Activated CD8-positive, alpha-beta memory T cell treated with anti-CD3 and anti-CD28 coated beads for 4 hours (primary cell): ENCODE measurements at regions not wholly inside any gene's neighbourhood (a gene's known extent, or its start where the extent isn't known, plus 50 kb on each side); places are given as distances from the start of the nearest gene placed in this dataset.

Source experiments
- DNase-seq, 2 donors: peaks; one replicate each; pipeline ENCODE4 v3.0.0-alpha.2; 2020; ENCODE audit warnings: low read depth in 2 of 2

DNA sequence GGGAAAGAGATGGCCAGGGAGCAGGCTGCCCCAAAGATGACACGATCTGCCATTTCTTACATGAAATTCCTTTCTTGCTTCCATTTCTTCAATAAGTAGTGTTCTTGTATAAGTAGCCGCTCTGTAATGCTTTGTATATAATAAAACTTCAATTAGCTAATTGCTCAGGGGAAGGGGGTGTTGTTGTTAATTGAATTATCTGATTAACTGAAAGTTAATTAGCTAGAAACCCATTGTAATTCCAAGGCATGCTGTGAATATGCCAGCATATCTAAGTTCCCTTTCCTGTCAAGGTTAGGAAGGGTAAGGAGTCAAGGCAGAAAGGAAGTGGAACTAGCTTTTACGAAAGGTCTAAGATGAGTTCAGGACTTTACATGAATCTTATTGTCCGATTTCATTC lies 765.9 kb downstream of the TYW1 start:
- DNase-seq: no peak

DNA sequence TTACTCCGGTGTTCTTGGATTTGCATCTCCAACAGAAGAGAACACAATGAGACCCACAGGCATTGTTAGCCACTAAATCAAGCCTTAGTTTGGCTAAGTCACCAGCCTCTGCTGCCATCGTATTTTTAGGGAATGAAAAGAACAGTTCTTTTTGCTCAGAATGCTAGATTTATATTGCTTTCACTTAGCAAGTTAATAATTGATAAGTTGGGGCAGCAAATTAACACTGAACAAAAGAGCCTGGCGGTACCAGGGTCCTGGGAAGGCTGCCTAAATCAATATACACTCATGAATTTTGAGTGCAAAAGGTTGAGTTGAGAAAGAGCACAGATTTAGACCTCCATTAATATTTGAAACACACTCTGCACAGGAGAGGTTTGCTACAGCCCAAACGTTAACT lies 767.7 kb downstream of the TYW1 start:
- DNase-seq: no peak

DNA sequence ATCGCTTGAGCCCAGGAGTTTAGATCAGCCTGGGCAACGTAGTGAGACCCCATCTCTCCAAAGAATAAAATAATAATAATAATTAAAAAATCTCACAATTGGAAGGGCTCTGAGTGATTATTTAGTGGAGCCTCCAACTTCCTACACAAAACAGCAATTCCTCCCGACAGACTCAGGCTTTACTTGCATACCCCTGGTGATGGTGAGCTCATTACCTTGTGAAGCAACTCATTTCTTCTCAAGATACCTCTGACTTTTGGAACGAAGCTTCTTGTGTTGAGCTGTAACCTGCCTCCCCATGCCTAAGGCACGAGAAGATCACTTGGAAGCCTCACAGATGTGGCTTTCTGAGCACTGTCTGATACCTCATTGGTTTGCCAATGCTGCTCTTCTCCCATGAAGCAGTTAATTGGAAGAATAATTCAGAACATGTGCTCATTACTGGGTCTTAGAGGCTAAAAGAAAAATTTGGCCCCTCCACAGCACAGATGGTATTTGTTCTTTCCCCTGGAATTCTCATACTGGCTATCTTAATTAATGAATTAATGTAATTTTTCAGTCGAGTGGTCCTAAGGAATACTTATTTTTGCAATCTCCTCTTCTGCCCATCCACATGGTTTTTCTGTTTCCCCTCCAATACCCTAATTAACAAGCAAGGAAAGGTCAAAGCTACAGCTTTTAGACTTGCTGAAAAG lies 769.0 kb downstream of the TYW1 start:
- DNase-seq: no peak

DNA sequence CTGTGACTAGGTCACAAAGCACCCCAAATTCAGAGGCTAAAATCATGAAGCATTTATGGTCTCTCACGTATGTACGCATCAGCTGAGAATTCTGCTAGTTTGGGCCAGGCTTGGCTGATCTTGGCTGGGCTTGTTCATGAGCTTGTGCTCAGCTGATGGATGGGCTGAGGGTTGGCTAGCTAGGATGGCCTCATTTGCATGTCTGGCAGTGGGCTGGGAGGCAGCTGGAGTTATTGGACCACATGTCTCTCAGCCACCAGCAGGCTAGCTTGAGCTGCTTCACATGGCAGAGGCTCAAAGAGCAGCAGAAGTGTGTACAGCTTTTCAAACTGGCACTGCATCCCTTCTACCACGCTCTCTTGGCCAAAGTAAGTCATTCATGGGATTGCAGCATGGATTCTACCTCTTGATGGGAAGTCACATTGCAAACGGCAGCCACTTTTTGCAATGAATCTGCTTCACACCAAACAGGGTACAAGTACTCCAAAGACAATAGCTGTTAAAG lies 770.3 kb downstream of the TYW1 start:
- no peak for DNase-seq

DNA sequence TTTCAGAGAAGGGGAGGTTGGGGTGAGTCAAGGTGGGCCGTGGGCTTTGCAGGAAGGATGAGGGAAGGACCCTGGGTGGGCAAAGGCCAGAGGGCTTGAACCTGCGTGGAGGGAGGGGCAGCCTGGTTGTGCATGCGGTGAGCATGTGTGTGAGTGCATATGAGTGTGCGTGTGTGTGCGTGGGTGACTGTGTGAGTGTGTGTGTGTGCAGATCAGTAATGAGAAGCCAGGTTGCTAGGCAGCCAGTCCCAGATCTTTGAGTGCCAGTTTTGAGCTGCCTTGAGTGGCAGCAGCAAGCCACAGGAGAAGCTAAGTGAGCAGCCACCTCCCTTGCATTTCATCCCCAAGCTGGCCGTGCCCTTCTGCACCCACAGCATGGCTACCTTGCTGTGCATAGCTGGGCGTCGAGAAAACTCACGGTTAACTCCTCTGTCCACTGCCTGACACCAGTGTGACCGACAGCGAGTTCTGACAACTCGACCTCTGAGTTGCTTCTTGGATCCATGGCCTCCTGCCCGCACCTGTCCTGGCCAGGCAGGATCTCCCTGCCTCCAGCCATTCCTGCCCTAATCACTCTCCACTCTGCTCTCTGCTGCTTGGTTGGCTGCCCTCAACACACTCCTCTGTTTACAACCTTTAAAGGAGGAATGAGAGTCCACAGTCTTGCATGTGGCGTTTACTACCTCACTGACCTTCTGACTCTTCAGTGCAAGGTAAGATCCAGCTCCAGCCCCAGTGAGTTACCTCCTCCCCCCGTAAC lies 775.4 kb downstream of the TYW1 start:
- DNase-seq: no peak

DNA sequence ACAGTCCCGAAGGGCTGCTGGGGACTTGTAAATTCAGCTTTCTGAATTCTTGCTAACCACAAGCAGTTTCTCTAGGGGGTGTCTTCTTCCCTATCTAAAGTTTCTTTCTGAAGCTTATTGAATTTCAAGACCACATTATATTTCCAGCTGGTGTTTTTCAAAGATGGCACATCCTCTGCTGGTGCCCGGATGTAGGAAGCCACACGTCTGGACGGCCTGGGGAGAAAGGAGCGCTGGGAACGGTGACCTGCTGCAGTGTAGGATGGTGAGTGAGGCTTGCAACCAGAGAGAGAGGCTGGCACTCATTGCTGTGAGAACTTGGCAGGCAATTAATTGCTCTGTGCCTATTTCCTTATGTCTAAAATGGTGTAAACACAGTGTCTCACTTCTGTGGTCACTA lies 776.4 kb downstream of the TYW1 start:
- no peak for DNase-seq

DNA sequence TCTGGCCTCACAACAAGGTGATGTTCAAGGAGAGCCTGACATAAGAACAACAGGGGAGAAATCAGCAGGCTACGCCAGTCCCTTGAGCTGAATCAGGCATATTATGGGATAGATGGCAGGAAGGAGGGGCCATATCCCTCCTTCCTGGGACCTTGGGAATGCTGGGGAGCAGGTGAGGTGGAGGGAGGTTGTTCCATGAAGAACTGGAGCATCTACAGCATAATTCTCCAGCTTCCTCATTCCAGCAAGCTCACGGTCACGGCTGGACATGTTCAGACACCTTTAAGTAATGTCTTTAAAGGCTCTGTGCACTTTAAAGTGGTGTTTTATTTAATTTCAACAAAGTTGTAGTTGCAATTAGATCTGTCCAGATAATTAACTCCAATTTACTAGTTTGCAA lies 780.5 kb downstream of the TYW1 start:
- DNase-seq: no peak

DNA sequence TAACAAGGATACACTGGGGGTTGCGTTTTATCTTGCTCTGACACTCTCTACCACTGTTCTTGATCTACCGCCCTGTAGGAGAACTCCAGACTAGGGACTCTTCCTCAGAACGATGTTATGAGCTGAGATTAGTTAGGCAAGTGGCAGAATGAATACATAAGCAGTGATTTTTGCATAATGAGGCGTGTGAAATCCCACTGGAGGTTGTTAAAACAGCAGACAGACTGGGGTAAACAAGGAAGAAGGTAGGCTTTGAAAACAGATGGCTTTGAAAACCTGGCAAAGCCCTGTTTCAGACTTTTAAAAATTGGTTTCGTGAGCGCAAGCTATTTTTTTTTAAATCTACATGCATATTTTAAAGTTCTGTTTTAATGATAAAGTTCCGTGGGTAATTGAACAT lies 785.2 kb downstream of the TYW1 start:
- DNase-seq: no peak

DNA sequence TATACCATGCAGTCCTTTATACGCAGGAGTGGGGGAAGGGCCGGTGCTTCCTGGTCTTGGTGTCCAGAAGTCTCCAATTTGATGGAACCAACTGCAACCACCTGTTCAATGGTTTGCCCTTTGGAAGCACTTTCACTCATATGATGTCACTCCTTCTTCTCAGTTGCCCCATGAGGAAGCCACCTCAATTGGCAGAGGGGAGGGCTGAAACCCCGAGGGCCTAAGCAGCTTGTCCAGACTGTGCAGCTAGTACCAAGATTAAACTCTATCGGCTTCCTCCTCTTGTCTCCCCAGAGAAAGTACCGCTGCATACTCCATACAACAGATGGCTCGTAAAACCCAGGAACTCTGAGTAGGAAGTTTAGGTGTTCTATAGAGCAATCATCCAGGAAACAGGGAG lies 789.4 kb downstream of the TYW1 start:
- no peak for DNase-seq

DNA sequence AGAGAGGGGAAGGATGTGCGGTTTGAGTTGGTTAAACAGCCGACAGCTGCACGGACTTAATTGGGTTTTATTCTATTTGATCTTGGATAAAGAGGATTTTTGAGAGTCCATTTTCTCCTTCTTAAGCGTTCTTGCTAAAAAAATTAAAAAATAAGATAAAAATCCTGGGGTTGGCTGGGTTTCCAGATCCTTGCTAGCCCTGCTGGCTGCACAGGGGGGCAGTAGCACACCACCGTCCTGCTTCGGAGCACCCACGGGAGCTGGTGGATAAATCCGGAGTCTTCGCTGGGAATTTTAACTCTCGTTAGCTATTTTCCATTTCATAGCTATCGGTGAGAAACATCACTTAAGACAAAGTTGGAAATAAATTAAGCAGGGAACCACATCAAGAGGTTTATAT lies 792.0 kb downstream of the TYW1 start:
- DNase-seq: no peak

DNA sequence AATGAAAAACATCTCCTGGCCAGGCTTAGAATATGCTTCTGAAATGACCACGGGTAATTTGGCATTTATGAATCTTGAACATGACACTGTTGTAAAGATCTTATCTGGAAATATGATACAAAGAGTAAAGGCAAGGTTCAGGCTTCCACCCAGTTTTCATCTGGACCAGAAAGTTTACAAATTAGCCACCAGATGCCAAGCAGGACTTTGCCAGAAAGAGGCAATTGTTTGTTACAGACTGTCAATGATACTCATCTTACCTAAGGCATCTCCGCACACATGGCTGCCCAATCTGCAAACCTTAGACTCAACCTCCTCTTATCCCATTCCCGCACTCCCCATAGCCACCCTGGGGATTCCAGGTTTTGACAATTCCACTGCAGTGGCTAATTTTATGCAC lies 795.3 kb downstream of the TYW1 start:
- DNase-seq: no peak

DNA sequence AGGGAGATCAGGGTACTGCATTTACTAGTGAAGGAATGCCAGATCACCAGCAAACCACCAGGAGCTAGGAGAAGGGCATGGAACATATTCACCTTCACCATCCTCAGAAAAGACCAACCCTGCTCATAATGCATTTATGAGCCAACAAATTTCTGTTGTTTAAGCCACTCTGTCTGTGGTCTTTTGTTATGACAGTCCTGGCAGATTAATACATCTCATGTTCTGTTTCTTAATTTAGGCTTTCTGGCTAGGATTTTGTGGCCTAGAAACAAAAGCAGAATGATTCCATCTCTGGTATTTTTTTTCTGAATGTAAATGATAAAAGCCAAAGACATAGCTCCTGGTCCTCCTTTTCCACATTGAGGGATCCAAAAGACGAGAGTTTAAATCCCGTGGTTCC lies 797.9 kb downstream of the TYW1 start:
- no peak for DNase-seq

DNA sequence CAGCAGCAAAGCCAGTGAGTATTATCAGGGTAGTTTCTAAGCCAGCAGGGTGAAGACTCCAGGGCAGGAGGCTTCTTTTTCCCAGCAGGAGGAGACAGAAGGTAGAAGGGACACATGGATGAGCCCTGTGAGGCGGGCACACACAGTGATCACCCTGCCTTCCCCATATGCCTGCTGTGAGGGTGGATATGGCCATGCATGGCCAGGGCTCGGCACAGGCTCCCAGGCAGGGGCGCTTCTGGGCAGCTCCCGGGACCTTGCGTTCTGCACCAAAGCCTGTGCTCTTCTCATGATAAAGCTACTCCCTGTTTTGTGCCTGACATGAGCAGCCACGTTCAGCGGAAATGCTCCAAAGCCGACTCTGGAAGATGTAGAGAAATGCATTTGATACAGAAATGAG lies 807.2 kb downstream of the TYW1 start:
- DNase-seq: no peak

DNA sequence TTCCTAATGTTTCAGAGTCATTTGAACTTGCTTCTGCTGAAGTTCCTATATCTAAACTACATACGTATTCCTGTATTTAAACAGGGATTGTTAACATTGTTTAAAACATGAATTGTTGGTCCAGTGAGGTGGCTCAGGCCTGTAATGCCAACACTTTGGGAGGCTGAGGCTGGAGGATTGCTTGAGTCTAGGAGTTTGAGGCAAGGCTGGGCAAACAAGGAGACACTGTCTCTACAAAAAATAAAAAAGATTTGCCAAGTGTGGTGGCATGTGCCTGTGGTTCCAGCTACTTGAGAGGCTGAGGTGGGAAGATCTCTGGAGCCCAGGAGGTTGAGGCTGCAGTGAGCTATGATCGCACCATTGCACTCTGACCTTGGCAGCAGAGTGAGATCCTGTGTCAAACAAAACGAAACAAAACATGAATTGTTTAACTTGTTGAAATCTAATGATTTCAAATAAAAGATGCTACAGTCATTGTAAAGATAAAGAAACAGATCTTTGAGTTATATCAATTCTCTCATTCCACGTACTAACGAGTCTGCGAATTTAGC lies 809.4 kb downstream of the TYW1 start:
- DNase-seq: no peak

DNA sequence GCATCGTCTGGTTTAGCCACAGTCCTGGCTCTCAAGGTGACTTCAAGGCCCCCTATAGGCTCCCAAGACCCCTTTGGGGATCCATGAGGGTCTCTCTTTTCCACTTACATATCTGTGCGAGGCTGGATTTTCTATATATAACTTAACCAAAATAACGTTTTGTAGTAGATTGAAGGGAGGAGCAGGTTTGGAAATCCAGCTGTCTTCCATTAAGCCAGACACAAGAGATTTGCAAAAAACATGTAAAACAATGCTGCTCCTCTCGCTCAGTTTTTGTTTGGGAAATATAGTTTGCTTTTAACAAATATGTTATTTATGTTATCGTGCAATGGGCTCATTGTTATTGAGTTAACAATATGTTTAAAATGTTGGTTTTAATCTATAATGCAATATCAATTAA lies 811.2 kb downstream of the TYW1 start:
- DNase-seq: no peak

DNA sequence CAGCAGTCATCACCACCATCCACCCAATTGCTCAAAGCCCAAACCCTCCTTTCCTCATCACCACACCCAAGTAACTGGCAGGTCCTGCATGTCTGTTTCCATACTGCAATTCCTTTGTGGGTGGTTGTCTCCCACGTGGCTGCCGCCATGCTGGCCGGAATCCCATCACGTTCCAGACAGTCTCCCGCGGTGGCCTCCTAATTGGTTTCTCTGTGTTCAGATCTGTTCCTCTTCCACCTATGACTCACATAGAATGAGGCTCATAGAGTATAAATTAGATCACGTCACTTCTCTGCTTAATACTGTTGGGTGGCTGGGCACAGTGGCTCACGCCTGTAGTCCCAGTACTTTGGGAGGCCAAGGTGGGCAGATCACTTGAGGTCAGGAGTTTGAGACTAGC lies 813.0 kb downstream of the TYW1 start:
- no peak for DNase-seq

DNA sequence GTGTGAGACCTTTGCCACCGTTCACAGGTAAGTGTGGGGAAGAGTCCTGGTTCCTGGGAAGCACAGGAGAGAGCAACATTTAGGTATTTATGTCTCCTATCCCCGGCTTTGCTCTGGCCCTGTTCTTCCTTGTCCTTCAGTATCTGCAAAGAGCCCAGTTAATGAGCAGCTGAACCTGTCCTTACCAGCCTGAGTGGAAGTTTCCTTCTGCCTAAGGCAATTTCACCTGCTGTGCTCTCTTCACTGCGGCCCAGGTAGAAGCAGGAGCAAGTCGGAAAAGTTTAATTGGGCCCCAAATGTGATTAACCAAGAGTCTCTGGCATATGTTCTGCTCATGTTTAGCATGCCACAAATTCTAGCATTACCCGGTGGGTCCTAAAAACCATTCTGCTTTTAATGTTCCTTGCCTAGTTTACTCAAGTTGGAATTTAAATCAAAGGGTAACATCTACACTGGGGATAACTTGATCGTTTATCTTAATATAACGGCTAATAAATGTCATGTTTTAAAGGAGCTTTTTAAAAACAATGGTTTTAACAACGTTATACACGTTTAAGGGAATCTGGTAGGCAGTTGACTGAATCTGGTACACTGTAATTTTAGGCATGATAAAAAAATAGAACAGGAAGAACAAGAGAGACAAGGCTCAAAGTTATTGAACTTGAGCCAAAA lies 817.1 kb downstream of the TYW1 start:
- DNase-seq: no peak

DNA sequence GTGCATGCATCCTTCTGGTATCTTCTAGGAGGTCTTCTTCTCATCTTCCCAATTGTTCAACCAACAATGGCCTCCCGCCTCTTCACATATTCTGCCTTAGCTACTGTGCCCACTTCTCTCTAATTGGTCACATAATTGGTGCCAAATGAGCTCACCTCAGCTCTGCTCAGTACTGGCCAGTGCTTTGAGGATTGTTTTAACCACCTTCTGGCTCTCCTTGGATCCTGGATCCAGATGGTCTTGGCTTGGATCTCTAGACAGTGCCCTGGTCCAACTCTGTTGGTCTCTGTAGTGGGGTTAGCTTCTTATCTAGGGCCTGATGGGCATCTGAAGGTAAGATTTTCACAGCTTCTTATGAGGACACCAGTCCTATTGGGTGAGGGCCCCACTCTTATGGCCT lies 820.8 kb downstream of the TYW1 start:
- no peak for DNase-seq

DNA sequence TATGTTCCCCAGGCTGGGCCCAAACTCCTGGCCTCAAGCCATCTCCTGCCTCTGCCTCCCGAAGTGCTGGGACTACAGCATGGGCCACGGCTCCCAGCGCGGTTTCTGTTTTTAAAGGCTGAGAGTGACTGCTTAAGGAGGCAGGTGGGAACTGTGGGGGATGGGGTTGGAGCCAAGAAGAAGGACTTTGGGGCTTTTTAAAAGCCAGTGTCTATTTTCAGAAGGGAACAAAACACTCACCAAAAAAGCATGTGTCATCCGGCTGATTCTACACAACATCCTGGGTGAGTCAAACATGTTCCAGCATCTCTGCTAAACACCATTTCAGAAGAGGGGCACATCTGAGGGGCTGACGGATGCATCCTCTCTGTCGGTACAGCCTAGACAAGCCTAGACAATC lies 824.5 kb downstream of the TYW1 start:
- DNase-seq: no peak

DNA sequence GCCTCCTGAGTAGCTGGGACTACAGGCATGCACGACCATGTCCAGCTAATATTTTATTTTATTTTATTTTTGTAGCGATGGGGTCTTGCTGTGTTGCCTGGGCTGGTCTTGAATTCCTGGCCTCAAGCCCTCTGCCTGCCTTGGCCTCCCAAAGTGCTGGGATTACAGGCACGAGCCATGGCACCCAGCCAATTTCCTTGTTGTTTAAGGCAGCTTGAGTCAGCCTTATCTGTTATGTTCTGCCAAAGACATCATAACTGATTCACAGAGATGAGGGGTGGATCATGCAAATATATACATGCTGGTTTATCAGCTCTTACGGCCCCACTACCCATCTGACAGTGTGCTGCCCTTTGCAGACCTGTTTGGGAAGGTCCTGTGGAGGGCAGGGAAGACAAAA lies 826.7 kb downstream of the TYW1 start:
- DNase-seq: no peak

DNA sequence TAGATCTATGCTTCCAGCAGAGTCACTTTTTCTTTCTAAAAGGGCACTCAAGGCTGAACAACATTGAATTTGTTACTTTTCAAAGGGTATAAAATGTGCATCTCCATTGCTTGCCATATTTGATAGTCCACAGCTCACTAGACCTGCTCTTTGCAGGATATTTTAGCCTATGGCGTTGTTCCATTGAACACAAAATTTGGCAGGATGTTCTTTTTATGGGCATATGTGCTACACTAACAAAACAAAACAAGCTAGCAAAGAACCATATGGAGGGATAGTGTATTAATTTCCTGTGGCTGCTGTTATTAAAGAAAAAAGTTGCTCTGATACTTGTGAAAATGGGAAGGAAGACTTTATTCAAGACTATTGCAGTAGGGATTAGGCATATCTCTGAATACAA lies 828.7 kb downstream of the TYW1 start:
- no peak for DNase-seq

DNA sequence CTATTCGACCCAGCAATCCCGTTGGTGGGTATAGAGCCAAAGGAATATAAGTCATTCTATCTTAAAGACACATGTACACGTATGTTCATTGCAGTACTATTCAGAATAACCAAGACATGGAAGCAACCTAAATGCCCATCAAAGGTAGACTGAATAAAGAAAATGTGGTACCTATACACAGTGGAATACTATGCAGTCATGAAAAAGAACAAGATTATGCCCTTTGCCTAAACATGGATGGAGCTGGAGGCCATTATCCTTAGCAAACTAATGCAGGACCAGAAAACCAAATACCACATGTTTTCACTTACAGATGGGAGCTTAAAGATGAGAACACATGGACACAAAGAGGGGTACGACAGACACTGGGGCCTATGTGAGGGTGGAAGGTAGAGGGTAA lies 845.3 kb downstream of the TYW1 start:
- DNase-seq: no peak

DNA sequence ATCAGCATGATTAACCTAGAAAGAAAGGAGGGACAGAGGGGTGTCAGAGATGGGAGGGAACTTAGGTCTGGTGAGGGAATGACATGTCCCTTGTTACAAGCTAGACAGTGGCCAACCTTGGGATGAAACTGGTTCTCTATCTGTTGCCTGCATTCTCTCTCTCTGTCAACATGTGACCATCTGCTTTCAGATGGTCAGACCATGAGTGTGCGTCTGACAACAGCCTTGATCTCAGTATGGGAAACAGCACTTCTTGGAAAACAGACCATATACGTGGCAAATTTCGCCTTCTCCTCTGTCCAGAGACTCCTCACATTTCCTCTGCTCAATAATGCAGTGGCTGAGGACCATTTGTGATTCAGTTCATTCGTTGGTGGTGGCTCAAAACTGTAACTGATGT lies 845.9 kb downstream of the TYW1 start:
- DNase-seq: no peak
